Activated T-helper 9 cell treated with anti-CD3 and anti-CD28 coated beads, Interleukin-2, amount 50 U/mL, for 16 hours (primary cell): ENCODE measurements at regions not wholly inside any gene's neighbourhood (a gene's known extent, or its start where the extent isn't known, plus 50 kb on each side); places are given as distances from the start of the nearest gene placed in this dataset.

Experiments
- DNase-seq: peaks from one replicate; pipeline ENCODE4 v3.0.0-alpha.2; 2020; ENCODE audit warnings: low read depth

DNA sequence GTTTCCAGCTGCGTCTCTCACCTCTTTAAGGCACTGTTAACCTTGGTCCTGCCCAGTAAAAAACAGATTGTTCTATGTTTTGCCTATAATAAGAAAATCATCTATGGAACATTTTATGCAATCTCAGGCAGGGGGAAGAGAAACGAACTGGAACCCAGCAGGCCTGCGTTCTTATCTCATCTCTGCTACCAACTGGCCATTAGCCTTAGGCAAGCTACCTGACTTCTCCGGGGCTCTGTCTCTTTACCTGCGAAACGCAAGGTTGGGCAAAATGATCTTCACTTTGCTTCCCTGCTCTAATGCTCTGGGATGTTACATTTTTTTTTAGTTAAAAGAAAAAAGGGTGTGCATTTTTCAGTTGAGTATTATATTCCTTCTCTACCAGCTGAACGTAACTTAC is 70.5 kb upstream of the WIPF1 start:
- no peak for DNase-seq

DNA sequence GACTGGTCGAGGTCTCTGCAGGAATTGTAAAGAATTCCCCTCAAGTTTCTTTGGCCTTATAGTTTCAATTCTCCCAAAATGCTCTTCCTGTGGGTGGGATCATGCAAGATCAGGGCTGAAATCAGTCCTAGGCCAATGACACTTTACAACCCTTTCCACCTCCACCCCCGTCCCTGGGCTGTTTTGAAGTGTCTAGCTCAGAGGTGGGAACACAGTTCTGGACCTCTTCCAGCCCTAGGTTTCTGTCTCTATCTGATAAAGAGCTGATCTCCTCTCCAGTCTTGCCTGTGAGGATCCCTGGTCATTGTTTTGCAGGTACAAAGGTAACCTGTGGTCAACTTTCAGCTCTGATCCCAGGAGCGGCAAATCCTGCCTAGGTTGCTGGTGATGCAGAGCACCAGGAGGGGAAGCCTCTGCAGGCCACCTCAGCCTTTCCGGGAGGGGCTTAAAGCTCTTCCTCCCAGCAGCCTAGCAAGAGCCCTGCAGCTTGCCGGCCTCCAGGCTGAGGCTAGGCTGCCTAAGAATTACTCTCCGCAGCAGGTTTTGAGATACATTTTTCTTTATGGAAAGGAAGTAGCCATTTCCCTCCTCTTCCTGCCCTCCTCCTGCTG is 69.8 kb upstream of the WIPF1 start:
- DNase-seq, result no peak

DNA sequence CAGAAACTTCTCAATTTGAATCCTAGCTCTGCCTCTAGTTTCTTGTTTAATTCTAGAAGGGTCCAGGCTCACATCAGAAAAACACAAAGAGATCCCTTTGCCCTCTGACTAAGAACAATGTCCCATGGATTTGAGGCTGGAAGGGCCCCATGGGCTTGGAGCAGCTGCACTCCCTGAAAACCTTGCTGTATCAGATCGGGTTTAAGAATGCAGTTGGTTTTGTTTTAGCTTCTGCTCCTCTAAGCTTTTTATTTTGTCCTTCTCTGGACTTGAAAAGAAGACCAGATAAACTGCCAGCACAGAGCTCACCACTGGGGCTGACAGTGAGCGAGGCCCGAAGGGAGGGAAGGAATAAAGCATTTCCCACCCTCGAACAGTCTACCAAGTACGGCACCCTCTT is 69.2 kb upstream of the WIPF1 start:
- no peak for DNase-seq

DNA sequence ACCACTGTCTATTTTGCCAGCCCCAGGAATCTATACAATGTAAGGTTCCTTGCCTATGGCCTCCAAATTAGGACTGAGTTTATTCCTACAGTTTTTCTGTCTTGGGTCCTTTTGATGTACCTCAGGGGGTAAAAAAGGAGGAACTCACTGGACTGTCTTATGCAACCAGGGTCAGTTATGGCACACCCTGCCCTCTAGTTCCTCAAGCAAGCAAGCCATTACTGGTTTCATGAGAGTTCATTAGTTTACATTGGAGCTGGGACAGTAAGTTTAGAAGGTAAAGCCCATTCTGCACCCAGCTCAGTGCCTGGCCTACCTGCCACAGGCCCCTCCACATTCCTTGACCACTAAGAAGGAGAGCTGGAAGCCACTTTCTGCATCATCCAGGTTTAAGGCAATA is 68.7 kb upstream of the WIPF1 start:
- DNase-seq, result no peak

DNA sequence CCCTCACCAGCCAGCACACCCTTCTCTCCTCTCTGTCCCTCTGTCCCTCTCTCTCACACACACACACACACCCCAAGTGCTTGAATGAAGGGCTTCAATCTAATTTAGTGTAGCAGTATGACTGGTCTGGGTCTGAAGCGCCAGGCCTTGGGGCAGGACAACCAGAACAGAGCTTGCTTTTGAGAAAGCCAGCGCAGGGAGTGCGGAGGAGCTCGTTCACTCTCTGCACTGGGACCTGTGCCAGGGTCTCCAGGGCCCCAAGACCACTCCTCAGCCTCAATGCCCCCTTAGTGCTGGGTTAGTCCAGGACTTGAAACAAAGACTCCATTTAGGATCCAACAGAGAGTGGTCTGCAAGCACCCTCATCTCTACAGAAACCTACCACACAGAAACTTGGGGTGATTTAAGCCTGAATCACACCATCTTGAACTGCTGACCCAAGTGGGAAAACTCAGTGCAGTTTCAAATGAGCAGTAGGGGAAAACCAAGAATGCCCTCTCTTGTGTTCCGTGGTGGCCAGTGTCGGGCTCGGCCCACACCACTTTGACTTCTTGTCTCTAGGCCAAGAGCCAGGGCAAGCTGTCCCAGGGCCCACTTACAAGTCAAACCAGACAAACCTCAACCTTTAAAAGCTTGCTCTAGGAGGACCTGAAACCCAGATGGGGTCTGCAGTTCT is 66.6 kb upstream of the WIPF1 start:
- no peak for DNase-seq

DNA sequence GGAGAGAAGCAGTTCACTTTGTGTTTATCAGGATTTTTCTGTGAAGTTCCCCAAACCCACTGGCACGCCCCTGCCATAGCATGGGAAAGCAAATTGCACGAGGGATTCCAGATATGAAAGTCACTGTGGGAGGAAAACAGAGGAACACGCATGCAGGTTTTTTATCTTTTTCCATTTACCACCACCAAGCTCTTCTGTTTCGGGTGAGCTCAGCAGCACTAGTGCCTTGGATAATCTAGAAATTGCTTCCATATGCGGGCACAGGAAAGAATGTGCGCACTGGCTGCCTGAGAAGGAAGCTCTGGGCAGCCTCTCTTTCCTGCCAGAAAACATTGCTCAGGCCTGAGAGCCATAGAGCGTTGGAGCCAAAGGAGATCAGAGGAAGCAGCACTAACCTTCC is 65.9 kb upstream of the WIPF1 start:
- no peak for DNase-seq

DNA sequence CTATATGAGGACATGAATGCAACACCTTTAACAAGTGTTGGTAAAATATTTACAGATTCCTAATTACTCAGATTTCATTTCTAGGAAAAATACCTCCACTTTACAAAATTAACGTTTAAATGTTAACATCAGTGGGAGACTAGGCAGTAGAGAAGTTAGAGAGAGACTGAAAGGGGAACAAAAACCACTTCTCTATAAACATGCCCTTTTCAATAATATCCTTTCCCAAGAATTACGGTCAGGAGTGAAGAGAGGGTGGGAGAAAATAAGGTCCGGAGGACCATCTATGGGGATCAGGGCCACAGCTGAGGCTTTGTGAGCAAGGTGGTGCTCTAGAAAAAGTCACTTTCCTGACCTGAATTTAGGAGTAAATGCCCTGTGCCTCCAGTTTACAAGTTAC is 65.3 kb upstream of the WIPF1 start:
- no peak for DNase-seq

DNA sequence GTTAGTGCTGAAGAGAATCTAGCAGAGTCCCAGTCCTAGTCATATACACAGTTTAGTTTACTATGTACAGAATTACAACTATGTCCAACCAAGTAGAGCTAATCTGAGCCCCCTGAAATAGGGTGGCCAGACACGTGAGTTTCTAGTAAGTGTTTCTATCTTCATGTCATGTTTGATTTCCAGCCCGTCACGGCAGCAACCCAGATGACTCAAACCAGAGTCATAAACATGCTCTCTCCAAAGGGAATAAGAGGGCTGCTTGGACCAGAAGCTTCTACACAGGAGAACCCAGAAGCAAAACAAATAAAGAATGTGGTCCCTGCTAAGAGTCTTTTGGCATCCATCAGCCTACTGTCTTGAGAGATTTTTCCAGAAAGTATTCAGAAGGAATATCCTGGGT is 64.9 kb upstream of the WIPF1 start:
- DNase-seq, result no peak

DNA sequence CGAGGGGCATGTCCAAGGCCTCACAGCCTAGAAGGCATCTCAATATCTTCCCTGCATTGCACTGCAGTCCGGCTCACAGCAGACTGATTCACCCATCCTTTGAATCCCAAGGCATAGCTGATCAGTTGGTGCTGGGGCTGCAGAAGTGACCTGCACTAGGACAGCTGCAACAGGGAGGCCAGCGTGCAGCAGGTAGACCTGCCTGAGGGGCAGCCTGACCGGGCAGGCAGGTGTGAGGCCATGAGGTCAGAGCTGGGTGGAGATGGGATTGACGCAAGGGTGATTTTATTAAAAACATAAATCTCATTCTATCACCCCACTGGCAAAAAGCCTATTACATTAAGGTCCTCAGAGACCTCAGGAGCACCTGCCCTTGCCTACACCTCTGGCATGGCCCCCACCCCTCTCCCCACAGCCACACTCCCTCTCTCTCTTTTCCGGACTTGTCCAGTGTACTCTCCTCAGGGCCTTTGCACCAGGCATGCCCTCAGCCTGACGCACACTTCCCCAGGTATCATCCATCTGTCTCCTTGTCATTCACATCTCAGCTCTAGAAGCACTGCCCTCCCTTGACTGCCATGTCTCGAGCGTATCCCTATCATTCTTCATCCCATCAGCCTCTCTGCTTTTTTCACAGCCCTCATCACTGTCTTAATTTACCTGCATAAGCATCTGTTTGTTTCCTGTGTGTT is 63.5 kb upstream of the WIPF1 start:
- no peak for DNase-seq

DNA sequence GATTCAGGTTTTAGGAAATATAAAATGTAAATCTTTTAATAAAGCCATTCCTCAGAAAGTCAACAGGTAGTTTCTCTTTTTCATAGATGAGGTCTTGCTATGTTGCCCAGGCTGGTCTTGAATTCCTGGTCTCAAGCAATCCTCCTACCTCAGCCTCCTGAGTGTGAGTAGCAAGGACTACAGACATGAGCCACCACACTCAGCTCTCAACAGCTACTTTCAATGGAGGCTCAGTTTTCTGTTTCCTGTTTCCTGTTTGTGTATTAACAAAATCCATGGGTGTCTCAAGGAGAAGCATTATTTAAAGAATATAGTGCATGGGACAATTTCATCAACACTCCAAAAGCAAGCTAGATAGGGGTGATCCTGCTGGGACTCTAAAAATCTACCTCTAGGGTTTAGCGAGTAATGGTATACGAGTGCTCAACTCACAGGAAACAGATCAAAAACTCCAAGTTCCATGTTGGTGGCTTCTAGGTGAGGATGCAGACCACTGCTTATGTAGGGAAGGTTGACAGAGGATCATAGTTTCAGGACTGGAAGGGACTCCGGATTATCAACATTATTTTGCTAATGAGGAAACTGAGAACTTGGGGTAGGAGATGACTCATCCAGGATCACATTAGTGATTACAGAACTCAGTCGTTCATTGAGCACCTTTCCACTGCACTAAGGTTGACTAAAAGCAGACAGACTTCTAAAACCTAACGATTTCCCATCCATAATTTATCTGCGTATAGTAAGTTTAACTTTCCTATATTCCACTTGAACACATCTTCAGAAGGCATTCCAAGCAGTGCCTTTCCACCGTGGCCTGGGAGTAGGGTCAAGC is 61.7 kb upstream of the WIPF1 start:
- DNase-seq, result no peak

DNA sequence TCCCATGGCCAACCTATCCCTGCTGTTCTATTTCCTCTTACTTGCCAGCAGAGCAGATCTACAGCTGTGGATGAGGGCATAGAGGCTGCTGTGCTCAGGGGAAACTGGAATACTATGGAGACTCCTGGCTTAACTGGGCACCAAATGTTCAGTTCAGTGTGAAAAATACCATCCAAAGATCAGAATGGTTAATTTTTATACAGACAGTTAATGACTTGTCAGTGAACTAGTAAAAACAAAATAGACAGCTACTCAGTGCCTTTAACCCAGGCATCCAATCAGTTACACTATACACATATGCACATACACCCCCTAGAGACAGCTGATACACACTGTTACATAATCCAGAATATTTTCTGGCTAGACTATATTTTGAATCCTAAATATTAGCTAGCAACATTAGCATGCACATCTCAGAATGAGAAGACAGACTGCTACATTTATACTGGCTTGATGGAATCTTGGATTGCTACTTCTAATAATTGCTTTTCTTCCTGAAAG is 59.1 kb upstream of the WIPF1 start:
- DNase-seq, result no peak

DNA sequence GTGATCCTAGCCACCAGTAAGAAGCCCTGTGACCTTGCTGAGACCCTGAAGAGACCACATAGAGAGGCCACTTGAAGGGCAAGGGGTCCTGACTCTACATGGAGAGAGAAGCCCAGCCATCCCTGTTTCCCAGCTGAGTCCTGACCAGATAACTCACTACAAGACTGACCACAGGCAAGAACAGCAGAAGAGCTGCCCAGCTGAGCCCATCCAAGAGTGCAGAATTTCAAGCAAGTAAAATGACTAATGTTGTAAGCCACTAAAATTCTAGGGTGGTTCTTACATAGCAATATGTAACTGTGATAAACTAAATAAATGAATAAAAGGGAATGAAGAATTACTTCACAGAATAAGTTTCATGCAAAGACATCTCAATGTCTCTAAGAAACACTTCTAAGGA is 58.4 kb upstream of the WIPF1 start:
- DNase-seq, result no peak

DNA sequence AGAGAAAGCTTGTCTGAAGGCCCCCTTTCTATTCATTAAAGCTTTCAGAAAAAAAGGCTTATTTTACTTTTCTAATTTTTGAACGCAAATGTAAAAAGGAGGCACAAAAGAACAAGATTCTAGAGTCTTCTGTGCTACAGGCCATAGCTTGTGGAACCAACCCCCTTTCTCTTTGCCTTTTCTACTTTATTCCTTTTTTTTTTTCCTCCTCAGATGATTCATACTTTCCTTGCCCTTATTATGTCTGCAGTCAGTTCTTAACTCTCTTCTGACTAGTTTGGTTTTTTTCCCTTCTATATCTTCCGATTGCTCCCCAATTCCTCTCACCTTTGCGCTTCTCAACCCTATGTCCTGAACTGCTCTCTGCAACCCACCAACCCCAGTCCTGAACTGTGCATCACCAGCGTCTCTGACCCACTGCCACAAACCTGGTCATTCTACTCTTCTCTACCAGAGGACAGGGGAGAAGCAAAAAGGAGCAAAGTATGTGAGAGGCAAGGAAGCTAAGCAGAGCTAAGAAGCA is 56.9 kb upstream of the WIPF1 start:
- no peak for DNase-seq

DNA sequence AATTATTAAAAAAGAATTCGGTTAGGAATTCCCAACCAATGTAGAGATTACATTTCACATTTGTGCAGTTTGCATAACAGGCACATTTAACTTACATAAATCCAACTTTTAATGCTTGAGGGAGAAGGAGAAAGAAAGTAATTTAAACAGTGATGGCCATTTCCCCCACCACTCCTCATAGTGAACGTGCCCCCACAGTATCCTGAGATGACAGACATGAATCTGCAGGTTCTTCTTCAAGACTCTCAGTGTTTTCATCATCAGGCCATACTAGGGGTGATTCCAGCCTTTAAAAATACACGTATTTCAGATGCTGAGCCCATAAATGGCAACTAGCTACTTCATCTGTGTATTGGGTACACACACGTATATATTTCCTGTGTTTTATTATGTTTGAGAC is 51.3 kb upstream of the WIPF1 start:
- DNase-seq, result no peak
